A549 (cell line): ENCODE measurements at regions not wholly inside any gene's neighbourhood (a gene's known extent, or its start where the extent isn't known, plus 50 kb on each side); places are given as distances from the start of the nearest gene placed in this dataset.

Experiments
- ATAC-seq, 2 experiments: fragments of 200-7000 bp in 1 of 2; fragments of >200 bp in 1 of 2; cut with Nextera tagmentation in 1 of 2; cut with Tn5 transposase in 1 of 2; 3 replicates each; pipeline versions ENCODE4 v1.8.0 to v1.9.1; 2018 to 2020; ENCODE audit warnings: mild to moderate bottlenecking in 1 of 2, moderate library complexity in 1 of 2
- CTCF ChIA-PET: fragments of 300-600 bp; sonication (Branson Sonifier 250); formaldehyde crosslinking; extraction: SDS; loops from one replicate; lab custom pipeline; 2021; ENCODE audit warnings: antibody characterized with exemption, inconsistent platforms; lab: Yijun Ruan, JAX
- POLR2A ChIA-PET: fragments of 350-600 bp; formaldehyde crosslinking; extraction: SDS; loops from one replicate; lab custom pipeline; 2021; ENCODE audit warnings: antibody characterized with exemption, inconsistent platforms; lab: Yijun Ruan, JAX
- DNase-seq, 2 experiments: peaks; one replicate each; pipeline versions ENCODE4 v3.0.0 to v3.0.0-alpha.2; 2011 to 2016; ENCODE audit warnings: low read depth in 1 of 2, low spot score in 1 of 2
- FAIRE-seq: peaks from 2 replicates; lab custom pipeline; 2011; peaks lifted over from hg19 to GRCh38; lab: Jason Lieb, UNC
- H3K27ac ChIP-seq, 2 experiments: fragments of >200 bp; sonication (Bioruptor Twin); formaldehyde crosslinking; 3 replicates each; pipeline ENCODE4 v1.5.1; 2016 to 2017
- H3K4me1 ChIP-seq: fragments of >200 bp; sonication (Bioruptor Twin); formaldehyde crosslinking; 3 replicates; pipeline ENCODE4 v1.6.1; 2016
- H3K4me2 ChIP-seq: fragments of >200 bp; sonication (Bioruptor Twin); formaldehyde crosslinking; 3 replicates; pipeline ENCODE4 v1.6.1; 2016
- H3K4me3 ChIP-seq: fragments of >200 bp; sonication (Bioruptor Twin); formaldehyde crosslinking; 3 replicates; pipeline ENCODE4 v1.5.1; 2016
- H3K9me3 ChIP-seq: fragments of >200 bp; sonication (Bioruptor Twin); formaldehyde crosslinking; 3 replicates; pipeline ENCODE4 v1.6.1; 2016
- CBX2 ChIP-seq: fragments of 200-600 bp; sonication (generic); IDR thresholded peaks from 2 replicates; pipeline ENCODE4 v1.6.1; 2016; ENCODE audit warnings: low read depth, mild to moderate bottlenecking, borderline replicate concordance
- EHF ChIP-seq: fragments of 250-450 bp; sonication (Bioruptor Pico); IDR thresholded peaks from 2 replicates; pipeline ENCODE4 v1.5.0; 2020; ENCODE audit warnings: mild to moderate bottlenecking
- EHMT2 ChIP-seq: fragments of 200-600 bp; sonication (generic); IDR thresholded peaks from 2 replicates; pipeline ENCODE4 v1.6.1; 2016; ENCODE audit warnings: antibody characterized with exemption, low read depth, mild to moderate bottlenecking, moderate library complexity
- ESRRA ChIP-seq: fragments of 150-350 bp; IDR thresholded peaks from 2 replicates; pipeline ENCODE4 v1.6.1; 2014; ENCODE audit warnings: mild to moderate bottlenecking, low read length, borderline replicate concordance
- GATA3 ChIP-seq: IDR thresholded peaks from 2 replicates; pipeline ENCODE4 v1.6.1; 2012; ENCODE audit warnings: borderline replicate concordance
- HDAC2 ChIP-seq: fragments of 200-600 bp; sonication (generic); IDR thresholded peaks from 2 replicates; pipeline ENCODE4 v1.6.1; 2016
- HOXA7 ChIP-seq: fragments of 250-450 bp; sonication (Bioruptor Pico); IDR thresholded peaks from 2 replicates; pipeline ENCODE4 v1.5.0; 2020; ENCODE audit warnings: mild to moderate bottlenecking, moderate library complexity
- HOXB13 ChIP-seq: fragments of 250-450 bp; sonication (Bioruptor Pico); IDR thresholded peaks from 2 replicates; pipeline ENCODE4 v1.5.0; 2020; ENCODE audit warnings: low read depth, mild to moderate bottlenecking, moderate library complexity
- JUN ChIP-seq, 2 experiments: fragments of >200 bp; sonication (Bioruptor Twin); formaldehyde crosslinking; IDR thresholded peaks; 2 replicates in 1 of 2; 3 replicates in 1 of 2; pipeline ENCODE4 v1.6.1; 2016 to 2017
- KDM5A ChIP-seq: fragments of 200-600 bp; sonication (generic); IDR thresholded peaks from 2 replicates; pipeline ENCODE4 v1.6.1; 2016; ENCODE audit warnings: antibody characterized with exemption, mild to moderate bottlenecking
- MAFK ChIP-seq: fragments of 450-650 bp; IDR thresholded peaks from 2 replicates; pipeline ENCODE4 v1.6.1; 2014; ENCODE audit not compliant: partially characterized antibody
- NPAS2 ChIP-seq: fragments of 250-450 bp; sonication (Bioruptor Pico); IDR thresholded peaks from 2 replicates; pipeline ENCODE4 v1.8.0; 2022; ENCODE audit warnings: mild to moderate bottlenecking, moderate library complexity, borderline replicate concordance
- NR3C1 ChIP-seq: fragments of >200 bp; sonication (Bioruptor Twin); formaldehyde crosslinking; IDR thresholded peaks from 3 replicates; pipeline ENCODE4 v1.6.1; 2017
- POLR2A ChIP-seq: IDR thresholded peaks from 2 replicates; pipeline ENCODE4 v1.6.1; 2012; ENCODE audit warnings: mild to moderate bottlenecking, low read length
- RAD21 ChIP-seq, 2 experiments: fragments of >200 bp in 1 of 2; sonication (Bioruptor Twin) in 1 of 2; formaldehyde crosslinking in 1 of 2; IDR thresholded peaks in 1 of 2; conservative IDR thresholded peaks in 1 of 2; 2 replicates in 1 of 2; 3 replicates in 1 of 2; pipeline ENCODE4 v1.6.1; 2012 to 2018; ENCODE audit warnings: inconsistent platforms in 1 of 2
- SREBF2 ChIP-seq: fragments of 450-650 bp; IDR thresholded peaks from 2 replicates; pipeline ENCODE4 v1.6.1; 2014; ENCODE audit warnings: mild to moderate bottlenecking, moderate library complexity
- TFCP2L1 ChIP-seq: fragments of 250-450 bp; sonication (Bioruptor Pico); IDR thresholded peaks from 2 replicates; pipeline ENCODE4 v1.5.0; 2021; ENCODE audit warnings: mild to moderate bottlenecking
- TP53 ChIP-seq: fragments of 250-450 bp; sonication (Bioruptor Pico); IDR thresholded peaks from 2 replicates; pipeline ENCODE4 v1.5.0; 2021; ENCODE audit warnings: mild to moderate bottlenecking, moderate library complexity
- ZC3H11A ChIP-seq: fragments of 450-650 bp; IDR thresholded peaks from 2 replicates; pipeline ENCODE4 v1.6.1; 2014; ENCODE audit warnings: antibody characterized with exemption, mild to moderate bottlenecking
- ZFP36 ChIP-seq: fragments of 450-650 bp; IDR thresholded peaks from 2 replicates; pipeline ENCODE4 v1.6.1; 2014; ENCODE audit warnings: borderline replicate concordance; ENCODE audit not compliant: partially characterized antibody
- WGBS: methylation state at CpG from one replicate; pipeline ENCODE4 v1.1.6; 2017; ENCODE audit errors: missing lambda C conversion rate; 5-methylcytosine and 5-hydroxymethylcytosine counted together
- TF ChIP-seq, protein P1 (sequence below): fragments of 200-600 bp; sonication (generic); IDR thresholded peaks from 2 replicates; pipeline ENCODE4 v1.6.1; 2016; ENCODE audit warnings: antibody characterized with exemption, mild to moderate bottlenecking, moderate library complexity
- TF ChIP-seq, protein P2 (sequence below): fragments of 250-450 bp; sonication (Bioruptor Pico); IDR thresholded peaks from 2 replicates; pipeline ENCODE4 v1.5.0; 2020; ENCODE audit warnings: low read depth, mild to moderate bottlenecking, moderate library complexity
- TF ChIP-seq, protein P3 (sequence below): fragments of 150-350 bp; IDR thresholded peaks from 2 replicates; pipeline ENCODE4 v1.6.1; 2014; ENCODE audit warnings: low read depth, mild to moderate bottlenecking, low read length

DNA sequence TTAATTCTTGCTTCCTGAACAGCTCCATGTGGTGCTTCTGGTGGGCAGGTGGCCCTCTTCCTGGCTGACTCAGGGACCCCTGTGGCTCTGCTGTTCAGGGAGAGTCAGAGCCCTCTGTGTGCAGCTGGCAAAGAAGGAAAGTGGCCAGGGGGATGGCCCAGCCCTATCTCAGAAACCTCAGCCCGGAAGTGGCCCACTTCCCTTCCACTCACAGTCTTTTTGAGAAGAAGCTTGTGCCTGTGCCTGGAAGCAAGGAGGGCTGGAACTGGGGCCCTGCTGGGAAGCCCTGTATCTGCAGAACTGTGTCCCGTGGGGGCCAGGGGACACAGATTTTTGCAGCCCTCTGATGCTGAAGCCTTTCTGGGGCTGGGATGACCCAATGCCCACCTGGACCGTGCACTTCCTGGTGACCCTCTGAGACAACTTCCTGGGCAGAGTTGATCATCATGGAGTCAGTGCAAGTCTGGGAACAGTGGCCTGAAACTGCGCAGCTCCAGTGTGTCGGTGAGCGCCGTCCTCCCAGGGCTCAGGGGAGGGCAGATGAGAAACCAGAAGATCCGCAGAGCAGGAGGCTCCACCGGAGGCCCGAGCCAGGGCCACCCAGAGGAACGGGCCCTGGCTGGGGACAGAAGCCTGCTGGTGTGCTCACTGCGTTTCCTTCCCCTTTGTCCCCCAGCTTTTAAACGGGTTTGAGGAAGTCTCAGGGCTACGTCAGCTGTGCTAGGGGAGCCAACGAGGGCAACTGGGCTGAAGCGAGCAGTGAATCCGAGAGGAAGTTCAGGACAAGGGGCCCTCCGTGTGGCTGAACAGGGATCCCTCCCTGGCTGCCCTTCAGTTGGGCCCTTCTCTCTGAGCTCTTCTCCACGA, 217.4 kb upstream of the RTL1 start:
- FAIRE-seq = no peak
- H3K4me1 ChIP-seq = no peaks in the 10 kb centered on the region
- H3K9me3 ChIP-seq = no peaks in the 10 kb centered on the region
- CTCF ChIA-PET = interaction anchor here (0.7 kb wide), 1 partner anchor 75 kb away, joined by 3 read pairs; no protein-coding TSS in a partner anchor
- WGBS = 89% methylated on average over 18 of the region's 19 CpGs
- no peak overlapping the region for H3K4me3 ChIP-seq
- H3K27ac ChIP-seq = no peak overlapping the region; a peak in 1 of 6 replicates
- TF ChIP-seq HOXB13 (CRISPR knock-in tag) (no peak), JUN (IDR thresholded peaks at IDR 0.05) (no peak), KDM5A (no peak), ESRRA (no peak), CBX2 (no peak), TFCP2L1 (no peak), RAD21 (conservative IDR thresholded peaks at IDR 0.05 in 1 of 2, IDR thresholded peaks at IDR 0.05 in 1 of 2) (no peak), EHMT2 (no peak)
- TF ChIP-seq, all 56 proteins: peak for 0
- no peak for ATAC-seq
- no peak overlapping the region for H3K4me2 ChIP-seq
- POLR2A ChIA-PET = no interaction called here
- no peak for DNase-seq

DNA sequence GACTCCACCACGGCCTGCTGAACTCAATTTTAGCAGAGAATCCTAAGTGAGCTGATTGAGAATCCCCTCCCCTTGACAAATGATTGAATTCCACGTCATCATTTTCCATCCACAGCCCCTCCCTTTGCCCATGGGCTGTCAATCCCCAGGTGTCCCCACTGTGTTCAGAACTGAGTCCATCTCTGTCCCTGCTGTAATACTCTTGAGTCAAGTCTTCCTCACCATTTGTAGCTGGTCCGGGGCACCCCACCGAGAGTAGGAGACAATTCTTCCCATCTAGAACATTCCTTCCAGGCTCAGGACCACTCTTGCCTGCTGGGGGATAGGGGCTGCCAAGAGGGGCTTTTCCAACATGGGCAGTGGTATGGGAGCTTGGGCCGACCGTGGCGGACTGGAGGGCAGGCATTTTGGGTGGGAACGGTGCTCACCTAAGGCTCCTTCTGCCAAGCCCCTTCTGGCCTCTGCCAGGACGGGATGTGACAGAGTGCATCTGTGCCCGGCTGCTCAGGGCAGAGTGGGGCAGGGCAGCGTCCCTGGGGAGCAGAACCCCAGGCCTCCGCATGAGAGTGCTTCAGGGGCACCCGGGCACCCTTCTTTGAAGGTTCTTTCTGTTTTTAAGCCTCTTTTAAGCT, 218.1 kb upstream of the RTL1 start:
- no peak overlapping the region; a peak in 1 of 6 replicates for H3K27ac ChIP-seq
- 89% methylated on average over 13 of the region's 13 CpGs for WGBS
- TF ChIP-seq TFCP2L1 (no peak), ZC3H11A (no peak), TP53 (CRISPR knock-in tag) (no peak), NPAS2 (CRISPR knock-in tag) (no peak)
- TF ChIP-seq, protein P1, sequence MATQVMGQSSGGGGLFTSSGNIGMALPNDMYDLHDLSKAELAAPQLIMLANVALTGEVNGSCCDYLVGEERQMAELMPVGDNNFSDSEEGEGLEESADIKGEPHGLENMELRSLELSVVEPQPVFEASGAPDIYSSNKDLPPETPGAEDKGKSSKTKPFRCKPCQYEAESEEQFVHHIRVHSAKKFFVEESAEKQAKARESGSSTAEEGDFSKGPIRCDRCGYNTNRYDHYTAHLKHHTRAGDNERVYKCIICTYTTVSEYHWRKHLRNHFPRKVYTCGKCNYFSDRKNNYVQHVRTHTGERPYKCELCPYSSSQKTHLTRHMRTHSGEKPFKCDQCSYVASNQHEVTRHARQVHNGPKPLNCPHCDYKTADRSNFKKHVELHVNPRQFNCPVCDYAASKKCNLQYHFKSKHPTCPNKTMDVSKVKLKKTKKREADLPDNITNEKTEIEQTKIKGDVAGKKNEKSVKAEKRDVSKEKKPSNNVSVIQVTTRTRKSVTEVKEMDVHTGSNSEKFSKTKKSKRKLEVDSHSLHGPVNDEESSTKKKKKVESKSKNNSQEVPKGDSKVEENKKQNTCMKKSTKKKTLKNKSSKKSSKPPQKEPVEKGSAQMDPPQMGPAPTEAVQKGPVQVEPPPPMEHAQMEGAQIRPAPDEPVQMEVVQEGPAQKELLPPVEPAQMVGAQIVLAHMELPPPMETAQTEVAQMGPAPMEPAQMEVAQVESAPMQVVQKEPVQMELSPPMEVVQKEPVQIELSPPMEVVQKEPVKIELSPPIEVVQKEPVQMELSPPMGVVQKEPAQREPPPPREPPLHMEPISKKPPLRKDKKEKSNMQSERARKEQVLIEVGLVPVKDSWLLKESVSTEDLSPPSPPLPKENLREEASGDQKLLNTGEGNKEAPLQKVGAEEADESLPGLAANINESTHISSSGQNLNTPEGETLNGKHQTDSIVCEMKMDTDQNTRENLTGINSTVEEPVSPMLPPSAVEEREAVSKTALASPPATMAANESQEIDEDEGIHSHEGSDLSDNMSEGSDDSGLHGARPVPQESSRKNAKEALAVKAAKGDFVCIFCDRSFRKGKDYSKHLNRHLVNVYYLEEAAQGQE = no peak
- TF ChIP-seq, protein P2, sequence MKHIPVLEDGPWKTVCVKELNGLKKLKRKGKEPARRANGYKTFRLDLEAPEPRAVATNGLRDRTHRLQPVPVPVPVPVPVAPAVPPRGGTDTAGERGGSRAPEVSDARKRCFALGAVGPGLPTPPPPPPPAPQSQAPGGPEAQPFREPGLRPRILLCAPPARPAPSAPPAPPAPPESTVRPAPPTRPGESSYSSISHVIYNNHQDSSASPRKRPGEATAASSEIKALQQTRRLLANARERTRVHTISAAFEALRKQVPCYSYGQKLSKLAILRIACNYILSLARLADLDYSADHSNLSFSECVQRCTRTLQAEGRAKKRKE (CRISPR knock-in tag) = no peak
- ChIA-PET CTCF (interaction anchor here (0.7 kb wide), 1 partner anchor 75 kb away, joined by 3 read pairs; no protein-coding TSS in a partner anchor), POLR2A (no interaction called here)
- H3K4me3 ChIP-seq = no peak overlapping the region
- no peaks in the 10 kb centered on the region for H3K9me3 ChIP-seq
- H3K4me2 ChIP-seq = no peak overlapping the region
- H3K4me1 ChIP-seq = no peaks in the 10 kb centered on the region
- ATAC-seq (no peak), DNase-seq (no peak), FAIRE-seq (no peak)

DNA sequence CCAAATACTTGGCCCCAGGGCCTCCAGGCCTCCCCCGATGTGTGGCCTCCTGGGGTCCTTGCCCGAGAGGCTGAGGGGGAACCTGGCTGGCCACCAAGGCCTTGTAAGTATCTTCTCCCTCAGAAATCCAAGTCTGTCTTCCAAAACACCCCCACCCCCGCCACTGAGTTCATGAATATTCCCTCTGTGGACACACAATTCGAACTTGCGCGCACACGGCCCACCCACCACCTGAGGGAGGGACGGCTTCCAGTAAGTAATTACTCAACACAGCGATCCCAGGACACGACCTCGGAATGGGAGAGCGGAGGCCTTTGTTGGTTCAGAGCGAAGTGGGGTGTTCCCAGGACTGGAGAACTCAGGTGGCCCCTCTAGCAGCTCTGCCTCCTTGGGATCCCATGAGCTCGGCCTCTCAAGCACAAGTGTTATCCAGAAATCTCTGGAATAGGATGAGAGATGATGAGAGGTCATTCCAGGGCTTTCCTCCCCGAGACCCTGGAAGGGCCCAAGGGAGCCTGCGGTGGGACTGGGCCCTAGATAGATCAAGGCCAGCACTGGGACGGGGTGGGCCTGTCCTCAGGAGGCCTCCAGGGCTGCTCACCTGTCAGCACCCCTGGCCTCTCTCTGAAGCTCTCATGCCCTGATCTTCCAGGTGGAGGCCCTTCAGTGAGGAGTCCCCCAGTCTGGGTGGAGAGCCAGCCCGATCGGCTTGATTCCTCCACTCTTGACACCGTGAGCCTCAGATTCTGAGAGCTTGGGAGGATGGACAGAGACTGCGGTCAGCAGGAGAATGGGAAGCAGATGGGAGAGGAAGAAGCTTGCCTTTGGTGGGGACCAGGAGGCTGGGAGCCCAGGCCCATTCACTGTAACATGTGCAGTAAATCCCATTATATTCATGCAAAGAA, 219.0 kb upstream of the RTL1 start:
- TF ChIP-seq HOXB13 (CRISPR knock-in tag) = no peak
- TF ChIP-seq, protein P3, sequence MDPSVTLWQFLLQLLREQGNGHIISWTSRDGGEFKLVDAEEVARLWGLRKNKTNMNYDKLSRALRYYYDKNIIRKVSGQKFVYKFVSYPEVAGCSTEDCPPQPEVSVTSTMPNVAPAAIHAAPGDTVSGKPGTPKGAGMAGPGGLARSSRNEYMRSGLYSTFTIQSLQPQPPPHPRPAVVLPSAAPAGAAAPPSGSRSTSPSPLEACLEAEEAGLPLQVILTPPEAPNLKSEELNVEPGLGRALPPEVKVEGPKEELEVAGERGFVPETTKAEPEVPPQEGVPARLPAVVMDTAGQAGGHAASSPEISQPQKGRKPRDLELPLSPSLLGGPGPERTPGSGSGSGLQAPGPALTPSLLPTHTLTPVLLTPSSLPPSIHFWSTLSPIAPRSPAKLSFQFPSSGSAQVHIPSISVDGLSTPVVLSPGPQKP = no peak
- TF ChIP-seq KDM5A = no peak
- TF ChIP-seq MAFK = no peak
- no peak for TF ChIP-seq GATA3
- TF ChIP-seq ZFP36 = no peak
- no peak for TF ChIP-seq EHF (CRISPR knock-in tag)
- no peak for TF ChIP-seq HDAC2
- TF ChIP-seq SREBF2 = no peak
- TF ChIP-seq NR3C1 = no peak
- no peak for TF ChIP-seq HOXA7 (CRISPR knock-in tag)
- TF ChIP-seq RAD21 (conservative IDR thresholded peaks at IDR 0.05 in 1 of 2, IDR thresholded peaks at IDR 0.05 in 1 of 2) = no peak
- TF ChIP-seq POLR2A = no peak
- no peak for TF ChIP-seq TP53 (CRISPR knock-in tag)
- WGBS = 90% methylated on average over 20 of the region's 21 CpGs
- Histone ChIP-seq H3K27ac (no peak overlapping the region), H3K4me3 (no peak overlapping the region), H3K4me1 (no peaks in the 10 kb centered on the region), H3K4me2 (no peak overlapping the region), H3K9me3 (no peaks in the 10 kb centered on the region)
- POLR2A ChIA-PET = no interaction called here
- ATAC-seq = no peak
- no peak for FAIRE-seq
- no peak for DNase-seq
- CTCF ChIA-PET = no interaction called here
